Choroid plexus epithelial cell (primary cell): ENCODE measurements at regions not wholly inside any gene's neighbourhood (a gene's known extent, or its start where the extent isn't known, plus 50 kb on each side); places are given as distances from the start of the nearest gene placed in this dataset.

Experiments
- DNase-seq: peaks from one replicate; pipeline ENCODE4 v3.0.0-alpha.2; 2010; ENCODE audit warnings: low read depth
- H3K4me3 ChIP-seq: 2 replicates; pipeline ENCODE4 v1.5.1; 2011; ENCODE audit warnings: low read depth, mild to moderate bottlenecking, control low read depth, low read length, moderate library complexity
- TF ChIP-seq, protein P1 (sequence below): conservative IDR thresholded peaks from 2 replicates; pipeline ENCODE4 v1.5.1; 2011; ENCODE audit warnings: low read depth, mild to moderate bottlenecking, control low read depth, inconsistent platforms, low read length, moderate library complexity

DNA sequence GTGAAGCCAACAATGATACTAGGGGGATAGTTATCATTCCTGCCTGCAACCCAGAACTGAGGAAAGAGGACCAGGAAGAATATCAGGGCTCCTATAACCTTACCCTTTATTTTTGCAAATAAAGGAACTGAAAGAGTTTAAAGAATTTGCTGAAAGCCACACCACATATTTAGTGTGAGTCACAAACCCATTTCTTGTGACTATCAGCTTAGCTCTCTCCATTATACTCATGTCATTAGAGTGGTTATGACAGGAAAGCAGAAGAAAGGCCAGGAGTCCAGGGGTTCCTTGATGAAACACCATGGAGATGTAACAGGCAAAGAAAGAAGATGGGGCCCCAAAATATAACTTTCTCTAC lies 141.1 kb upstream of the SAMSN1 start:
- DNase-seq, result peak; percentile 23
- TF ChIP-seq, protein P1, sequence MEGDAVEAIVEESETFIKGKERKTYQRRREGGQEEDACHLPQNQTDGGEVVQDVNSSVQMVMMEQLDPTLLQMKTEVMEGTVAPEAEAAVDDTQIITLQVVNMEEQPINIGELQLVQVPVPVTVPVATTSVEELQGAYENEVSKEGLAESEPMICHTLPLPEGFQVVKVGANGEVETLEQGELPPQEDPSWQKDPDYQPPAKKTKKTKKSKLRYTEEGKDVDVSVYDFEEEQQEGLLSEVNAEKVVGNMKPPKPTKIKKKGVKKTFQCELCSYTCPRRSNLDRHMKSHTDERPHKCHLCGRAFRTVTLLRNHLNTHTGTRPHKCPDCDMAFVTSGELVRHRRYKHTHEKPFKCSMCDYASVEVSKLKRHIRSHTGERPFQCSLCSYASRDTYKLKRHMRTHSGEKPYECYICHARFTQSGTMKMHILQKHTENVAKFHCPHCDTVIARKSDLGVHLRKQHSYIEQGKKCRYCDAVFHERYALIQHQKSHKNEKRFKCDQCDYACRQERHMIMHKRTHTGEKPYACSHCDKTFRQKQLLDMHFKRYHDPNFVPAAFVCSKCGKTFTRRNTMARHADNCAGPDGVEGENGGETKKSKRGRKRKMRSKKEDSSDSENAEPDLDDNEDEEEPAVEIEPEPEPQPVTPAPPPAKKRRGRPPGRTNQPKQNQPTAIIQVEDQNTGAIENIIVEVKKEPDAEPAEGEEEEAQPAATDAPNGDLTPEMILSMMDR, result no peak
- H3K4me3 ChIP-seq, result no peak overlapping the region

DNA sequence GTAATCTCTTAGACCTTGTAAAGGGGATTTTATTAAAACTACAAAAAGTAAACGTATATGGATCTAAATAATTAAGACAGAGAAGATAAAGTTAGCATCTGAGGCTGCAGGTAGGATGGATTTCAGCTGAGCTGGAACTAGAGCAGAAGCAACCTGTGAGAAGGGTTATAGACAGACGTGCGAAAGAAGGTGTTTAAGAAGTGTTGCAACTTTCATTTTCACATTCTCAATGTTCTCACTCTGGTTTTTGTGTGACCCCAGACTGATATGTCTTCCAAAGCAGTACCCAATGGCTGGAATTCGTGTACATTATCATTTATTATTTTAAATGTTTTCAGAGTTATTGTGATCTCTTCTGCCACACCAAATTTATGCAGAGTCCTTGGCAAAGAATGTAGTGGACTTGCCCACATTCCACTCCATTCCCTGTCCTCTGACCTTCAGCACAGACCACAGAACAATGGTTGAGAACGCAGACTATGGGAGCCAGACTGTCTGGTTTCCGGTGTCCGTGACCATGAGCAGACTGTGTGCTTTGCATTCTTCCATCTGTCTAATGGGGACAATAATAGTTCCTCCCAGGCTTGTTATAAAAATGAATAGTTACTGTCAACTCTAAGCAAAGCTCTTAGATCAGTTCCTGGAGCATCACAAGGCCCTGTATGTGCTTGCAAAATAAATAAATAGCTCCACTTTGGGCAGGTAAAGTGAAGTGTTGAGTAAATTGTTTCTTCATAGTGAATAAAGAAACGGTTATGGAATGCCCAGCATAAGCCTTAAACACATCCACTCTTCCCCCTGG lies 140.6 kb upstream of the SAMSN1 start:
- TF ChIP-seq, protein P1, result no peak
- peak; percentile 10 for DNase-seq
- no peak overlapping the region for H3K4me3 ChIP-seq

DNA sequence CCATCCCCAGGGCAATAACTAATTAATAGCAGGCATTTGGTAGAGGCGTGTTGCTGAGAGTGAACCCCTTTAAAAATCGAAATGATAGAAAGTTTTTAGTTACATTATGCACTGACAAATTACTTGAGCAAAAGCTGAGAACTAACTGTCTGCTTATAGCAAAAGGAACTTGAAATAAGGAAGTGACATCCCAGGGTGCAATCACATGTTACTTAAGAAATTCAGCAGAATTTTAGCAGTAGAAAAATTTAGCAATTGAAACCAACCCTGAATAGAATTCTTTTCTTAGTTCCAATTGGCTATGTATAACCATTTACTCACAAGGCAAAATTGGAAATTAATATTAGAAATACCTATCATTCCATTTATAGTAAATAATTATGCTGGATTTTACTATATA lies 139.5 kb upstream of the SAMSN1 start:
- H3K4me3 ChIP-seq, result no peak overlapping the region
- TF ChIP-seq, protein P1, result no peak
- peak; percentile 11 for DNase-seq

DNA sequence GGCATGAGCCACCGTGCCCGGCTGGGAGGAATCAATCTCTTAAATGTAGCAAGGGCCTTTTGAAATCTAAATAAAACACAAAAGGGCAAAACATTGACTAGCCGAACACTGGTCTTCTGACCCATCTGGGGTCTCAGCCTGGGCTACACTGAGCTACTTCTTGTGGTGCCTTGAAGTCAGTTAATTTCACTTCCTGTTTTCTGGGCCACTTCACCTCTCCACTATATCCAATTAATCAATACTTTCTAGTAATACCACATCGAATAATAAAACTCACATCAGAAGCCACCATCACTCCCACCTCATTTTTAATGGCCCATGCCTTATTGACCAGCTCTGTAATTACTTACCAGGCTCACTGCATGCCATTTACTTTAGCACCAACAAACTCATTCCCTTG lies 138.0 kb upstream of the SAMSN1 start:
- H3K4me3 ChIP-seq, result no peak overlapping the region
- DNase-seq, result no peak
- TF ChIP-seq, protein P1, result no peak

DNA sequence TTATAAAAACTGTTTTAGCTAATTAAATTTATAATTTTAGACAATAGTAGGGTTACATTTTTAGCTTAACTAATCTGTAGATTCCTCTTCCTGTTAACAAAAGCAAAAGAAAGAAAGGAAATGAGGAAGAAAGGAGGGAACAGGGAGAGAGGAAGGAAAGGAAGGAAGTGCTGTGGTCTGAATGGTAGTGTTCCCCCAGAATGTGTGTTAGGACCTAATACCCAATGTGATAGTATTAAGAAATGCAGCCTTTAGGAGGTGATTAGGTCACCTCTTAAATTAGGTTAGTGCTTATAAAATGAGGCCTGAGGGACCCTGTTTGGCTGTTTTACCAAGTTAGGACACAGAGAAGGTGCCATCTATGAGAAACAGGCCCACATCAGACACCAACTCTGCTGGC lies 136.9 kb upstream of the SAMSN1 start:
- H3K4me3 ChIP-seq, result no peak overlapping the region
- TF ChIP-seq, protein P1, result no peak
- no peak for DNase-seq

DNA sequence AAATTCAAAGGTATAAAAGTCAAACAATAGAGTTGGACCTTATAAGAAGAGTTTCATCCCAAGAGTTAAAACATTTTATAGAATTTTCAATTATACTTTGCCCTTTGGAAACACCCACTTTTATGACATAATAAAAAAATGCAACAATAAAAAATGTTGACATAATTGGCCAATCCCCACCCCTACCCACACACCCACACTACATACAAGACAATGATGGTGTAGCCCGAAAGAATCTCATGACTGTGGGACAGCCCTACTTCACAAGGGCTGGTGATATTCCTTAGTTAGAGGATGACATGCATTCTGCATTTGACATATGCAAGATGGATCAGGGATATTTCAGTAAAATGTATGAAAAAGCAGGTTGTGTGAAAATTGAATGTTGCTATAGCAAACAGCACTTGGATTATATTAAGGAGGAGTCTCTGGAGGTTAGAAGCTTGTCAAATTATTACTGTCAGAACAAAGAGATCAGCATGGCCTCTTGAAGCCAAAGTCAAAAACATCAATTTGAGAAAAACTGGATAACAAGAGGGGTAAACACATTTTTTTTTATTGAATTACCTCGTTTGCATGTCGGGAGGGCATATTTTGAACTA lies 133.0 kb upstream of the SAMSN1 start:
- no peak for DNase-seq
- H3K4me3 ChIP-seq, result no peak overlapping the region
- TF ChIP-seq, protein P1, result no peak

DNA sequence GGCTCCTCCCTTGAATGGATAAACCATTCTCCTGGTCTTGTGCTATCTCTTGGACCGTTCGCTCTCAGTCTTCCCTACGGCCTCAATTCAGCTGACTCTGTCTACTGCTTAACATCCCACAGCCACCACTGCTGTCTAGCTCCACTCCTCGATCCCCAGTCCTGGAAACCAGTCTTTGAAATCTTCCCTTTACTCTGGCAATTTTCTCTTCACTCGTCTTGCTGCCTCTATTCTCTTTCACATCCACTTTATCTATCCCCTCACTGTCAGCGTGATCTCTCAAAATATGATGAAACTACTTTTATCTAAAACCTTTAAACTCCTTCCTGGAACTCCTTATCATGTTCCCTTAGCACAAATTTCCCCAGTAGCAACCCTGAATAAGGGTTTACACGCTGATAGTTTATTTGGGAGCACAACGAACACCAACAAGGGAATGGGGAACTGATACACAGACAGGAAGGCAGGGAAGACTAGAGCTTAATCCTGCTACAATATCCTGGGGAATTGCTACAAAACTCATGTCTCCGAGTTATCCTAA lies 131.6 kb upstream of the SAMSN1 start:
- H3K4me3 ChIP-seq, result no peak overlapping the region
- TF ChIP-seq, protein P1, result no peak
- no peak for DNase-seq
